Stimulated activated CD8-positive, alpha-beta memory T cell treated with anti-CD3 and anti-CD28 coated beads, Interleukin-12 subunit alpha, Interleukin-12 subunit beta, amount 100 ng/mL, for 4 hours (primary cell): ENCODE measurements at regions not wholly inside any gene's neighbourhood (a gene's known extent, or its start where the extent isn't known, plus 50 kb on each side); places are given as distances from the start of the nearest gene placed in this dataset.

ENCODE experiments used
- DNase-seq: peaks from one replicate; pipeline ENCODE4 v3.0.0-alpha.2; 2020; ENCODE audit warnings: low read depth

- DNase-seq: no peak
Observed at GRCh38 chr5:110073534-110073933, 383.8 kb downstream of the MAN2A1 start.

- DNase-seq: no peak
Observed at GRCh38 chr5:110075656-110076055, 385.9 kb downstream of the MAN2A1 start.

- DNase-seq: no peak
Observed at GRCh38 chr5:110077147-110077546, 387.4 kb downstream of the MAN2A1 start.

GRCh38 chr5:110082194-110082593, 392.5 kb downstream of the MAN2A1 start:
- DNase-seq: no peak

GRCh38 chr5:110082863-110083262, 393.1 kb downstream of the MAN2A1 start:
- no peak for DNase-seq

- DNase-seq: no peak
Observed at GRCh38 chr5:110085826-110086225, 396.1 kb downstream of the MAN2A1 start.

GRCh38 chr5:110086658-110087388, 397.1 kb downstream of the MAN2A1 start:
- DNase-seq: no peak

GRCh38 chr5:110087829-110088228, 398.1 kb downstream of the MAN2A1 start:
- DNase-seq: no peak

GRCh38 chr5:110088676-110089436, 399.1 kb downstream of the MAN2A1 start:
- no peak for DNase-seq

GRCh38 chr5:110092955-110093785, 403.4 kb downstream of the MAN2A1 start:
- DNase-seq: no peak

- DNase-seq: no peak
Observed at GRCh38 chr5:110094109-110094508, 404.4 kb downstream of the MAN2A1 start.

- no peak for DNase-seq
Observed at GRCh38 chr5:110094548-110094947, 404.8 kb downstream of the MAN2A1 start.

- DNase-seq: no peak
Observed at GRCh38 chr5:110096419-110096818, 406.7 kb downstream of the MAN2A1 start.

GRCh38 chr5:110099572-110099971, 409.8 kb downstream of the MAN2A1 start:
- no peak for DNase-seq

- DNase-seq: no peak
Observed at GRCh38 chr5:110103081-110103480, 413.4 kb downstream of the MAN2A1 start.

- DNase-seq: no peak
Observed at GRCh38 chr5:110104060-110104725, 414.5 kb downstream of the MAN2A1 start.

GRCh38 chr5:110104726-110105669, 415.3 kb downstream of the MAN2A1 start:
- DNase-seq: no peak

GRCh38 chr5:110105692-110106091, 416.0 kb downstream of the MAN2A1 start:
- no peak for DNase-seq

- no peak for DNase-seq
Observed at GRCh38 chr5:110106750-110107149, 417.0 kb downstream of the MAN2A1 start.

- DNase-seq: no peak
Observed at GRCh38 chr5:110108520-110108919, 418.8 kb downstream of the MAN2A1 start.

- no peak for DNase-seq
Observed at GRCh38 chr5:110109667-110110066, 419.9 kb downstream of the MAN2A1 start.
